Left lung (tissue), 4 donors: ENCODE measurements at regions not wholly inside any gene's neighbourhood (a gene's known extent, or its start where the extent isn't known, plus 50 kb on each side); places are given as distances from the start of the nearest gene placed in this dataset.

Experiments
- ATAC-seq: fragments of 200-7000 bp; cut with Tn5 transposase; one replicate; pipeline ENCODE4 v1.9.1; 2020; ENCODE audit warnings: moderate library complexity
- DNase-seq, 4 donors: peaks; one replicate each; pipeline ENCODE4 v3.0.0-alpha.2; 2013 to 2020
- H3K27ac ChIP-seq, 2 donors: fragments of 200-600 bp; sonication (generic) in 1 of 2; one replicate each; pipeline versions ENCODE4 v1.5.0 to v1.8.0; 2020 to 2021
- H3K27me3 ChIP-seq, 2 donors: fragments of 200-600 bp; sonication (generic) in 1 of 2; one replicate each; pipeline versions ENCODE4 v1.5.0 to v1.8.0; 2020 to 2021
- H3K36me3 ChIP-seq, 2 donors: fragments of 200-600 bp; sonication (generic) in 1 of 2; one replicate each; pipeline versions ENCODE4 v1.5.0 to v1.8.0; 2020 to 2021
- H3K4me1 ChIP-seq, 2 donors: fragments of 200-600 bp; one replicate each; pipeline ENCODE4 v1.8.0; 2021
- H3K4me3 ChIP-seq, 2 donors: fragments of 200-600 bp; sonication (generic) in 1 of 2; one replicate each; pipeline versions ENCODE4 v1.5.0 to v1.8.0; 2020 to 2021; ENCODE audit warnings: mild to moderate bottlenecking in 1 of 2
- H3K9me3 ChIP-seq, 2 donors: fragments of 200-600 bp; sonication (generic) in 1 of 2; one replicate each; pipeline versions ENCODE4 v1.5.0 to v1.8.0; 2020 to 2021
- CTCF ChIP-seq, 2 donors: fragments of 200-600 bp; sonication (generic) in 1 of 2; IDR thresholded peaks; one replicate each; pipeline versions ENCODE4 v1.5.0 to v1.8.0; 2021; ENCODE audit warnings: antibody characterized with exemption in 2 of 2
- intact Hi-C, 2 donors: fragments of 100-400 bp; cut with DNase I; formaldehyde crosslinking; loops; one replicate each; pipeline versions ENCODE4 v1.11.2 to v1.14.2; 2022
- donor health status: DM: no; HTN: yes; CAD: no.
- donor health status: DM: no; HTN: no; CAD: no.

GRCh38 chr5:37999593-37999992 is 159.8 kb upstream of the GDNF start:
- no peak for TF ChIP-seq CTCF (IDR thresholded peaks at IDR 0.05)
- ATAC-seq (no peak), DNase-seq (no peak)
- no peaks in the 10 kb centered on the region for H3K36me3 ChIP-seq
- no peaks in the 10 kb centered on the region for H3K27me3 ChIP-seq
- H3K9me3 ChIP-seq, result no peaks in the 10 kb centered on the region
- no peak overlapping the region for H3K4me3 ChIP-seq
- H3K4me1 ChIP-seq, result no peaks in the 10 kb centered on the region
- intact Hi-C loops, result no loop called here
- no peak overlapping the region for H3K27ac ChIP-seq

GRCh38 chr5:37996918-37997317 is 157.1 kb upstream of the GDNF start:
- Histone ChIP-seq H3K4me3 (no peak overlapping the region), H3K27me3 (no peaks in the 10 kb centered on the region), H3K36me3 (no peaks in the 10 kb centered on the region), H3K27ac (no peak overlapping the region), H3K9me3 (no peaks in the 10 kb centered on the region), H3K4me1 (no peaks in the 10 kb centered on the region)
- DNase-seq (no peak), ATAC-seq (no peak)
- TF ChIP-seq CTCF (IDR thresholded peaks at IDR 0.05), result no peak
- intact Hi-C loops, result no loop called here

- Histone ChIP-seq H3K4me1 (no peaks in the 10 kb centered on the region), H3K27ac (no peak overlapping the region), H3K36me3 (no peaks in the 10 kb centered on the region), H3K27me3 (no peaks in the 10 kb centered on the region), H3K4me3 (no peak overlapping the region), H3K9me3 (no peaks in the 10 kb centered on the region)
- intact Hi-C loops, result no loop called here
- TF ChIP-seq CTCF (IDR thresholded peaks at IDR 0.05), result no peak
- ATAC-seq (no peak), DNase-seq (no peak)
Measured at GRCh38 chr5:37994729-37995128, 154.9 kb upstream of the GDNF start.

- Histone ChIP-seq H3K4me3 (no peak overlapping the region), H3K27ac (no peak overlapping the region), H3K36me3 (no peaks in the 10 kb centered on the region), H3K27me3 (no peaks in the 10 kb centered on the region), H3K4me1 (no peaks in the 10 kb centered on the region), H3K9me3 (no peaks in the 10 kb centered on the region)
- ATAC-seq (no peak), DNase-seq (no peak)
- intact Hi-C loops, result no loop called here
- no peak for TF ChIP-seq CTCF (IDR thresholded peaks at IDR 0.05)
Measured at GRCh38 chr5:37991301-37992299, 151.8 kb upstream of the GDNF start.

GRCh38 chr5:37989884-37990283 is 150.0 kb upstream of the GDNF start:
- Histone ChIP-seq H3K27ac (no peak overlapping the region), H3K9me3 (no peaks in the 10 kb centered on the region), H3K4me3 (no peak overlapping the region), H3K36me3 (no peaks in the 10 kb centered on the region), H3K27me3 (no peaks in the 10 kb centered on the region), H3K4me1 (no peaks in the 10 kb centered on the region)
- intact Hi-C loops, result no loop called here
- no peak for TF ChIP-seq CTCF (IDR thresholded peaks at IDR 0.05)
- ATAC-seq, result no peak
- no peak for DNase-seq
